HepG2 (cell line): ENCODE measurements at regions not wholly inside any gene's neighbourhood (a gene's known extent, or its start where the extent isn't known, plus 50 kb on each side); places are given as distances from the start of the nearest gene placed in this dataset.

Experiments
- POLR2A ChIP-seq, 2 experiments: IDR thresholded peaks; 2 replicates each; pipeline ENCODE4 v1.6.1; 2011; ENCODE audit warnings: low read depth in 2 of 2, low read length in 2 of 2, mild to moderate bottlenecking in 1 of 2, moderate library complexity in 1 of 2; ENCODE audit not compliant: insufficient read depth in 1 of 2
- TF ChIP-seq, protein P1 (sequence below): sonication (generic); formaldehyde crosslinking; IDR thresholded peaks from 2 replicates; pipeline ENCODE4 v1.5.1; 2020; ENCODE audit warnings: missing genetic modification reagents, mild to moderate bottlenecking, borderline replicate concordance
- TF ChIP-seq, protein P2 (sequence below): sonication (generic); formaldehyde crosslinking; IDR thresholded peaks from one replicate; pipeline ENCODE4 v1.5.1; 2020; ENCODE audit warnings: mild to moderate bottlenecking, missing genetic modification reagents; ENCODE audit errors: not compliant biosample characterization
- TF ChIP-seq, protein P3 (sequence below): sonication (generic); IDR thresholded peaks from 2 replicates; pipeline ENCODE4 v1.6.1; 2016; ENCODE audit warnings: low read depth, borderline replicate concordance

DNA sequence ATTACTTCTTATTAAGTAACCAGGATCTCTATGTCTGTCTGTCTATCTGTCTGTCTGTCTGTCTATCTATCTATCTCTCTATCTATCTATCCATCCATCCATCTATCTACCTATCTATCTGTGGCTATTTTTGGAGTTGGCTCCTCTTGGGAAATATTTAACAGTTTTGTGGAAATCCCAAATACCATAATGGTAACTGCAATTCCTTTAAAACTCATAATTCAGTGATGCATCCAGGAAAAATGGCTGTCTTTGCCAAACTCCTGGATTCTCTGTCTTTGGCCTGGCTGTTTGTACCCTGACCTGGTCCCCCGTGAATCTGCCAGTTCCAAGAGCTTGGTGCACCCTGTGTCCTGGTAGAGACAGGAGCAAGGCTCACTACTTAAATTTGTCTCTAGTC is 197.0 kb downstream of the PCSK1 start:
- TF ChIP-seq, protein P1, sequence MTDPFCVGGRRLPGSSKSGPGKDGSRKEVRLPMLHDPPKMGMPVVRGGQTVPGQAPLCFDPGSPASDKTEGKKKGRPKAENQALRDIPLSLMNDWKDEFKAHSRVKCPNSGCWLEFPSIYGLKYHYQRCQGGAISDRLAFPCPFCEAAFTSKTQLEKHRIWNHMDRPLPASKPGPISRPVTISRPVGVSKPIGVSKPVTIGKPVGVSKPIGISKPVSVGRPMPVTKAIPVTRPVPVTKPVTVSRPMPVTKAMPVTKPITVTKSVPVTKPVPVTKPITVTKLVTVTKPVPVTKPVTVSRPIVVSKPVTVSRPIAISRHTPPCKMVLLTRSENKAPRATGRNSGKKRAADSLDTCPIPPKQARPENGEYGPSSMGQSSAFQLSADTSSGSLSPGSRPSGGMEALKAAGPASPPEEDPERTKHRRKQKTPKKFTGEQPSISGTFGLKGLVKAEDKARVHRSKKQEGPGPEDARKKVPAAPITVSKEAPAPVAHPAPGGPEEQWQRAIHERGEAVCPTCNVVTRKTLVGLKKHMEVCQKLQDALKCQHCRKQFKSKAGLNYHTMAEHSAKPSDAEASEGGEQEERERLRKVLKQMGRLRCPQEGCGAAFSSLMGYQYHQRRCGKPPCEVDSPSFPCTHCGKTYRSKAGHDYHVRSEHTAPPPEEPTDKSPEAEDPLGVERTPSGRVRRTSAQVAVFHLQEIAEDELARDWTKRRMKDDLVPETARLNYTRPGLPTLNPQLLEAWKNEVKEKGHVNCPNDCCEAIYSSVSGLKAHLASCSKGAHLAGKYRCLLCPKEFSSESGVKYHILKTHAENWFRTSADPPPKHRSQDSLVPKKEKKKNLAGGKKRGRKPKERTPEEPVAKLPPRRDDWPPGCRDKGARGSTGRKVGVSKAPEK (CRISPR knock-in tag), result no peak
- TF ChIP-seq, protein P2, sequence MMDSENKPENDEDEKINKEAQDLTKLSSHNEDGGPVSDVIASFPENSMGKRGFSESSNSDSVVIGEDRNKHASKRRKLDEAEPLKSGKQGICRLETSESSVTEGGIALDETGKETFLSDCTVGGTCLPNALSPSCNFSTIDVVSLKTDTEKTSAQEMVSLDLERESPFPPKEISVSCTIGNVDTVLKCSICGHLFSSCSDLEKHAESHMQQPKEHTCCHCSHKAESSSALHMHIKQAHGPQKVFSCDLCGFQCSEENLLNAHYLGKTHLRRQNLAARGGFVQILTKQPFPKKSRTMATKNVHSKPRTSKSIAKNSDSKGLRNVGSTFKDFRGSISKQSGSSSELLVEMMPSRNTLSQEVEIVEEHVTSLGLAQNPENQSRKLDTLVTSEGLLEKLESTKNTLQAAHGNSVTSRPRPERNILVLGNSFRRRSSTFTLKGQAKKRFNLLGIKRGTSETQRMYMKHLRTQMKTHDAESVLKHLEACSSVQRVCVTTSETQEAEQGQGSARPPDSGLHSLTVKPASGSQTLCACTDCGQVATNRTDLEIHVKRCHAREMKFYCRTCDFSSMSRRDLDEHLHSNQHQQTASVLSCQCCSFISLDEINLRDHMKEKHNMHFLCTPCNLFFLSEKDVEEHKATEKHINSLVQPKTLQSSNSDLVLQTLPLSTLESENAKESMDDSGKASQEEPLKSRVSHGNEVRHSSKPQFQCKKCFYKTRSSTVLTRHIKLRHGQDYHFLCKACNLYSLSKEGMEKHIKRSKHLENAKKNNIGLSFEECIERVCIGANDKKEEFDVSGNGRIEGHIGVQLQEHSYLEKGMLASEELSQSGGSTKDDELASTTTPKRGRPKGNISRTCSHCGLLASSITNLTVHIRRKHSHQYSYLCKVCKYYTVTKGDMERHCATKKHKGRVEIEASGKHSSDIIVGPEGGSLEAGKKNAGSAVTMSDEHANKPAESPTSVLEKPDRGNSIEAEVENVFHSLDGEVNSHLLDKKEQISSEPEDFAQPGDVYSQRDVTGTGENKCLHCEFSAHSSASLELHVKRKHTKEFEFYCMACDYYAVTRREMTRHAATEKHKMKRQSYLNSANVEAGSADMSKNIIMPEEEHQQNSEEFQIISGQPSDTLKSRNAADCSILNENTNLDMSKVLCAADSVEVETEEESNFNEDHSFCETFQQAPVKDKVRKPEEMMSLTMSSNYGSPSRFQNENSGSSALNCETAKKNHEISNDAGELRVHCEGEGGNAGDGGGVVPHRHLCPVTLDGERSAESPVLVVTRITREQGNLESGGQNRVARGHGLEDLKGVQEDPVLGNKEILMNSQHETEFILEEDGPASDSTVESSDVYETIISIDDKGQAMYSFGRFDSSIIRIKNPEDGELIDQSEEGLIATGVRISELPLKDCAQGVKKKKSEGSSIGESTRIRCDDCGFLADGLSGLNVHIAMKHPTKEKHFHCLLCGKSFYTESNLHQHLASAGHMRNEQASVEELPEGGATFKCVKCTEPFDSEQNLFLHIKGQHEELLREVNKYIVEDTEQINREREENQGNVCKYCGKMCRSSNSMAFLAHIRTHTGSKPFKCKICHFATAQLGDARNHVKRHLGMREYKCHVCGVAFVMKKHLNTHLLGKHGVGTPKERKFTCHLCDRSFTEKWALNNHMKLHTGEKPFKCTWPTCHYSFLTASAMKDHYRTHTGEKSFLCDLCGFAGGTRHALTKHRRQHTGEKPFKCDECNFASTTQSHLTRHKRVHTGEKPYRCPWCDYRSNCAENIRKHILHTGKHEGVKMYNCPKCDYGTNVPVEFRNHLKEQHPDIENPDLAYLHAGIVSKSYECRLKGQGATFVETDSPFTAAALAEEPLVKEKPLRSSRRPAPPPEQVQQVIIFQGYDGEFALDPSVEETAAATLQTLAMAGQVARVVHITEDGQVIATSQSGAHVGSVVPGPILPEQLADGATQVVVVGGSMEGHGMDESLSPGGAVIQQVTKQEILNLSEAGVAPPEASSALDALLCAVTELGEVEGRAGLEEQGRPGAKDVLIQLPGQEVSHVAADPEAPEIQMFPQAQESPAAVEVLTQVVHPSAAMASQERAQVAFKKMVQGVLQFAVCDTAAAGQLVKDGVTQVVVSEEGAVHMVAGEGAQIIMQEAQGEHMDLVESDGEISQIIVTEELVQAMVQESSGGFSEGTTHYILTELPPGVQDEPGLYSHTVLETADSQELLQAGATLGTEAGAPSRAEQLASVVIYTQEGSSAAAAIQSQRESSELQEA, result no peak
- no peak for TF ChIP-seq POLR2A (IDR thresholded peaks at IDR 0.05; ENCODE audit: insufficient read depth in 1 of 2, low read depth in 2 of 2, low read length in 2 of 2)
- TF ChIP-seq, protein P3, sequence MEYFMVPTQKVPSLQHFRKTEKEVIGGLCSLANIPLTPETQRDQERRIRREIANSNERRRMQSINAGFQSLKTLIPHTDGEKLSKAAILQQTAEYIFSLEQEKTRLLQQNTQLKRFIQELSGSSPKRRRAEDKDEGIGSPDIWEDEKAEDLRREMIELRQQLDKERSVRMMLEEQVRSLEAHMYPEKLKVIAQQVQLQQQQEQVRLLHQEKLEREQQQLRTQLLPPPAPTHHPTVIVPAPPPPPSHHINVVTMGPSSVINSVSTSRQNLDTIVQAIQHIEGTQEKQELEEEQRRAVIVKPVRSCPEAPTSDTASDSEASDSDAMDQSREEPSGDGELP, result no peak
